ENCODE measurements at regions not wholly inside any gene's neighbourhood (a gene's known extent, or its start where the extent isn't known, plus 50 kb on each side); places are given as distances from the start of the nearest gene placed in this dataset.
A peak's percentile ranks its signal among the peaks of the same experiment; 100 is the strongest.
"Not testable (repeated sequence)": the region's sequence is repeated elsewhere in the genome, so short reads cannot be mapped to it uniquely, and the experiment has no call there.

GRCh38 chr1:224052772-224053171 lies 61.1 kb upstream of the FBXO28 start:
- H3K27ac ChIP-seq = no peak overlapping the region

DNA sequence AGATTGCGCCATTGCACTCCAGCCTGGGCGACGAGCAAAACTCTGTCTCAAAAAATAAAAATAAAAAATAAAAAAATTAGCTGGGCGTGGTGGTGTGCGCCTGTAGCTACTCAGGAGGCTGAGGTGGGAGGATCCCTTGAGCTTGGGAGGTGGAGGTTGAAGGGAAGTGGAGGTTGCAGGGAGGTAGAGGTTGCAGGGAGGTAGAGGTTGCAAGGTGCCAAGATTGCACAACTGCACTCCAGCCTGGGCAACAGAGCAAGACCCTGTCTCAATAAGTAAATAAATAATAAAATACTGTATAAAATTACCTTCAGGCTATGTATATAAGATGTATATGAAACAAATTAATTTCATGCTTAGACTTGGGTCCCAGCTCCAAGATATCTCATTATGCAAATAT lies 62.1 kb upstream of the FBXO28 start:
- not testable (repeated sequence) for H3K27ac ChIP-seq

More at GRCh38 chr1:224052772-224053171, 61.1 kb upstream of the FBXO28 start:
- TF ChIP-seq CTCF (IDR thresholded peaks at IDR 0.05) = no peak
- TF ChIP-seq ZFX (IDR thresholded peaks at IDR 0.05; ENCODE audit: borderline replicate concordance) = no peak

DNA sequence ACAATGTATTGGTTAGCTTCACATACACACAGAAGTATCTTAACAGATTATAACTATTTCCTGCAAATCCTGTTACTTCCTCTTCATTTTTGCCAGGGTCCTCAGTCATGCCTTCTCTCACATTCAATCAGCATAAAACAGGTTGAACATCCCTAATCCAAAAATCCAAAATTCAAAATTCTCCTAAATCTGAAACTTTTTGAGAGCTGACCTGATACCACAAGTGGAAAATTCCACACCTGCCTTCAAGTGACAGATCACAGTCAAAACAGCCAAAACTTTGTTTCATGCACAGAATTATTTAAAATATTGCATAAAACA lies 62.9 kb upstream of the FBXO28 start:
- TF ChIP-seq ZFX (IDR thresholded peaks at IDR 0.05; ENCODE audit: borderline replicate concordance) (no peak), CTCF (IDR thresholded peaks at IDR 0.05) (peak; percentile 57)
- no peak overlapping the region for H3K27ac ChIP-seq

GRCh38 chr1:224047538-224047937 lies 66.4 kb upstream of the FBXO28 start:
- TF ChIP-seq ZFX (IDR thresholded peaks at IDR 0.05; ENCODE audit: borderline replicate concordance) (no peak), CTCF (IDR thresholded peaks at IDR 0.05) (no peak)
- no peak overlapping the region for H3K27ac ChIP-seq

GRCh38 chr1:224045556-224045955 lies 68.4 kb upstream of the FBXO28 start:
- TF ChIP-seq CTCF (IDR thresholded peaks at IDR 0.05) (no peak), ZFX (IDR thresholded peaks at IDR 0.05; ENCODE audit: borderline replicate concordance) (no peak)
- no peak overlapping the region for H3K27ac ChIP-seq

GRCh38 chr1:224044420-224044819 lies 69.5 kb upstream of the FBXO28 start:
- H3K27ac ChIP-seq = no peak overlapping the region
- no peak for TF ChIP-seq ZFX (IDR thresholded peaks at IDR 0.05; ENCODE audit: borderline replicate concordance)
- no peak for TF ChIP-seq CTCF (IDR thresholded peaks at IDR 0.05)

DNA sequence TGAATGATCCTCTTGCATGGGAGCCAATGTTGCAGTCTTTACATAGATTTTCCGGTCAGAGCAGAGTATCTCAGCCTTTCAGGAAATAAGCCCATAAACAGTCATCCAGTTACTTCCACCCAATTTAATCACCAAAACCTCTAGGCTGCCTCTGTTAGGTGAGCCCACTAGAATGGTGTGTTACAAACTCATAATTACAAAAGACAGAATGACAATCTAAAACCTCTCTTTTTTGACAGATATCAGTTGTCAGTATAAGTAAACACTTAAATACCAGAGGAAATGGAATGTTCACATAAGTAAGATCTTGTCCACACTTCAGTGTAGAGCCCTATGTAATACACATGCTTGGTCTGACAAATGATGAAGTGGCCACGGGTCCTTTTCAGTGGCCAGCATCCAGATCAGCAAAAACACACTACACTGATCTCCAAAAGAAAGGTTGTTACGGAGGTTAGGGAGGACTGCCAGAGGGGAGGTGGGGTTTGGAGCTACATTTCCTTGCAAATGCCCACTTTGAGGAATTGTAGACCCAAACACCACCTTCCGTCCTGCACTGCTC lies 71.3 kb upstream of the FBXO28 start:
- TF ChIP-seq ZFX (IDR thresholded peaks at IDR 0.05; ENCODE audit: borderline replicate concordance) (no peak), CTCF (IDR thresholded peaks at IDR 0.05) (no peak)
- no peak overlapping the region for H3K27ac ChIP-seq

- H3K27ac ChIP-seq = no peak overlapping the region
- TF ChIP-seq ZFX (IDR thresholded peaks at IDR 0.05; ENCODE audit: borderline replicate concordance) (no peak), CTCF (IDR thresholded peaks at IDR 0.05) (no peak)
Measured at GRCh38 chr1:224041032-224041431, 72.9 kb upstream of the FBXO28 start.

- not testable (repeated sequence) for H3K27ac ChIP-seq
Measured at GRCh38 chr1:224040423-224040822, 73.5 kb upstream of the FBXO28 start.

DNA sequence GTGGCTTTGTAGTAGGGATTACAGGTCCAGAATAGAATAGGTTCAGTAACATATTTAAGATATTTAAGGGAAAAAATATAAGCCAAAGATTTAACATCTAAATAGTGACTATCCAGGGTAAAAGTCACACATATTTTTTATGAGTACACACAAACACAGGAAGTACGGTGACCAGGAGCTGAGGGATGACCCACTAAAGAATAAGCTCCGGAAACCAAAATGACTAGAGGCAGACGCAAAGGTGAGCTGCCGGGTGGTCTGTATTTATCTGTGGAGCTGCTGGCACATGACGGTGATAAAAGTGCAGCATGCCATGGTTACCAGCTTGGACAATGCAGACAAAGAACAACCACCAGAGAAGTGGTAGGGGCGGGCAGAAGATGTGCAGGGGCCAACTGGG lies 73.9 kb upstream of the FBXO28 start:
- H3K27ac ChIP-seq = not testable (repeated sequence)

DNA sequence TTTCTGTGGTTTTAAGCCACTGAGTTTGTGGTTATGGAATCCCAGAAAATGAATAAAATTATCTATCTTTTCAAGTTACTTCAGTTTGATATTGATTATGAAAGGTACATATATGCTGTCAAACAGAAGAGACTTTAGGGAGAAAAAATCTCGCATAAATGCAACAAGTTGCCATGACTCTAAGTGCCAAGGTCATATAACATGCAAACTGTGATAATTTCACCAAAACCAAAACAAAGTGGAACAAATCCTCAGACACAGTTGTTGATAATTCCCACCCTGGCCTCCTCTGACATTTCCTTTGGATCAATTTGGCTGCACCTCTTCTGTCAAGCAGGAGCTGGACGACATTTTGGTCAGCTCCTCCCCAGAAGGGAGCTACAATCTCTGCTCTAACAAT lies 75.1 kb upstream of the FBXO28 start:
- H3K27ac ChIP-seq = not testable (repeated sequence)

GRCh38 chr1:224037362-224037761 lies 76.5 kb upstream of the FBXO28 start:
- not testable (repeated sequence) for H3K27ac ChIP-seq
